ENCODE measurements at regions not wholly inside any gene's neighbourhood (a gene's known extent, or its start where the extent isn't known, plus 50 kb on each side); places are given as distances from the start of the nearest gene placed in this dataset.
"Not testable (repeated sequence)": the region's sequence is repeated elsewhere in the genome, so short reads cannot be mapped to it uniquely, and the experiment has no call there.

- Histone ChIP-seq H3K4me3 (no peak overlapping the region), H3K36me3 (no peaks in the 10 kb centered on the region), H3K4me1 (no peaks in the 10 kb centered on the region), H3K9me3 (no peaks in the 10 kb centered on the region), H3K27ac (no peak overlapping the region), H3K27me3 (no peaks in the 10 kb centered on the region)
- intact Hi-C loops (cut with DNase I; ENCODE audit: low total_unique reads) = no loop called here
- no peak for DNase-seq
- no peak for TF ChIP-seq CTCF (IDR thresholded peaks at IDR 0.05)
- TF ChIP-seq POLR2A (IDR thresholded peaks at IDR 0.05) = no peak
These were observed 209.4 kb upstream of the XIST start for GRCh38 chrX:74061879-74062278.

GRCh38 chrX:74049126-74049525 lies 196.6 kb upstream of the XIST start:
- Histone ChIP-seq H3K27ac (no peak overlapping the region), H3K4me1 (no peaks in the 10 kb centered on the region), H3K4me3 (no peak overlapping the region), H3K9me3 (peaks cover 0 to 16% of the 10 kb centered on the region in 2 donors), H3K36me3 (no peaks in the 10 kb centered on the region), H3K27me3 (no peaks in the 10 kb centered on the region)
- intact Hi-C loops (cut with DNase I; ENCODE audit: low total_unique reads) = no loop called here
- TF ChIP-seq POLR2A (IDR thresholded peaks at IDR 0.05) (no peak), CTCF (IDR thresholded peaks at IDR 0.05) (no peak)
- DNase-seq = no peak

GRCh38 chrX:74034066-74034465 lies 181.6 kb upstream of the XIST start:
- intact Hi-C loops (cut with DNase I; ENCODE audit: low total_unique reads); H3K4me1 ChIP-seq; DNase-seq: not testable (repeated sequence)

GRCh38 chrX:74031527-74031926 lies 179.0 kb upstream of the XIST start:
- intact Hi-C loops (cut with DNase I; ENCODE audit: low total_unique reads); DNase-seq; H3K27me3 ChIP-seq; H3K4me1 ChIP-seq; H3K9me3 ChIP-seq; H3K36me3 ChIP-seq; H3K4me3 ChIP-seq; H3K27ac ChIP-seq: not testable (repeated sequence)

More at GRCh38 chrX:74034066-74034465, 181.6 kb upstream of the XIST start:
- not testable (repeated sequence) for H3K27ac ChIP-seq, H3K36me3 ChIP-seq, H3K27me3 ChIP-seq, H3K4me3 ChIP-seq
- H3K9me3 ChIP-seq = peaks cover 0 to 10% of the 10 kb centered on the region in 2 donors

GRCh38 chrX:74030766-74031165 lies 178.3 kb upstream of the XIST start:
- DNase-seq; H3K27me3 ChIP-seq; H3K36me3 ChIP-seq; H3K27ac ChIP-seq; H3K4me1 ChIP-seq; intact Hi-C loops (cut with DNase I; ENCODE audit: low total_unique reads); H3K9me3 ChIP-seq; H3K4me3 ChIP-seq: not testable (repeated sequence)

GRCh38 chrX:74025145-74025544 lies 172.6 kb upstream of the XIST start:
- not testable (repeated sequence) for H3K27ac ChIP-seq, DNase-seq, H3K4me3 ChIP-seq, H3K9me3 ChIP-seq, H3K27me3 ChIP-seq, H3K36me3 ChIP-seq, H3K4me1 ChIP-seq
- intact Hi-C loops (cut with DNase I; ENCODE audit: low total_unique reads) = loop anchor here (10.0 kb wide), 1 partner anchor 480 kb away; no protein-coding TSS in a partner anchor

GRCh38 chrX:74023203-74023602 lies 170.7 kb upstream of the XIST start:
- no peaks in the 10 kb centered on the region for H3K4me1 ChIP-seq
- intact Hi-C loops (cut with DNase I; ENCODE audit: low total_unique reads) = loop anchor here (10.0 kb wide), 1 partner anchor 478 kb away; no protein-coding TSS in a partner anchor
- H3K4me3 ChIP-seq = no peak overlapping the region
- no peaks in the 10 kb centered on the region for H3K9me3 ChIP-seq
- DNase-seq = no peak
- TF ChIP-seq POLR2A (IDR thresholded peaks at IDR 0.05) (no peak), CTCF (IDR thresholded peaks at IDR 0.05) (no peak)
- H3K27me3 ChIP-seq = no peaks in the 10 kb centered on the region
- no peak overlapping the region for H3K27ac ChIP-seq
- no peaks in the 10 kb centered on the region for H3K36me3 ChIP-seq
